Prostate gland (tissue), 2 donors: ENCODE measurements at regions not wholly inside any gene's neighbourhood (a gene's known extent, or its start where the extent isn't known, plus 50 kb on each side); places are given as distances from the start of the nearest gene placed in this dataset.

ENCODE experiments used
- POLR2A ChIP-seq: fragments of 450-650 bp; IDR thresholded peaks from one replicate; pipeline ENCODE4 v1.6.1; 2016; ENCODE audit warnings: antibody characterized with exemption, mild to moderate bottlenecking
- POLR2AphosphoS5 ChIP-seq: sonication (generic); formaldehyde crosslinking; IDR thresholded peaks from one replicate; pipeline ENCODE4 v1.6.1; 2017; ENCODE audit warnings: antibody characterized with exemption
- TF ChIP-seq, protein P1 (sequence below), 4 experiments: fragments of 200-600 bp in 2 of 4; fragments of 450-650 bp in 2 of 4; sonication (generic) in 2 of 4; IDR thresholded peaks; 1 replicate in 3 of 4; 2 replicates in 1 of 4; pipeline ENCODE4 v1.5.1; 2016 to 2019; ENCODE audit warnings: antibody characterized with exemption in 4 of 4, mild to moderate bottlenecking in 2 of 4, moderate library complexity in 2 of 4

DNA sequence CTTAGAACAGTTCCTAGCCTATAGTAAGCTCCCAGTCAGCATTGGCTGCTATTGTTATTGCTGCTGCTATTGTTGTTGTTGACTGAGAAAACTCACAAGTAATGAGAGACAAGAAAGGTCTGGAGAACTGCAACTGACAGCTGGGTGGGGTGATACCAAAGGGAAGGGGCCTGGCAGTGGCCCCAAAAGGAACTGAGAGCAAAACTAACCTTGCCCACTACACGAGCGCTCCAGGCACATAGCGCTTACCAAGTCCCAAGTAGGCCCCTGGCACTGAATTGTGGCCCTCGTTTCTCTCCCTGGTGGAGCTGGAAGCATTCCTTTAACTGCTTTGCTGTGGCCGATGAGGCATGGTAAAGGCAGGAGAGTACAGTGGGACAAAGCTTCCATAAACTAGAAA lies 59.7 kb downstream of the KCTD12 start:
- TF ChIP-seq, protein P1, sequence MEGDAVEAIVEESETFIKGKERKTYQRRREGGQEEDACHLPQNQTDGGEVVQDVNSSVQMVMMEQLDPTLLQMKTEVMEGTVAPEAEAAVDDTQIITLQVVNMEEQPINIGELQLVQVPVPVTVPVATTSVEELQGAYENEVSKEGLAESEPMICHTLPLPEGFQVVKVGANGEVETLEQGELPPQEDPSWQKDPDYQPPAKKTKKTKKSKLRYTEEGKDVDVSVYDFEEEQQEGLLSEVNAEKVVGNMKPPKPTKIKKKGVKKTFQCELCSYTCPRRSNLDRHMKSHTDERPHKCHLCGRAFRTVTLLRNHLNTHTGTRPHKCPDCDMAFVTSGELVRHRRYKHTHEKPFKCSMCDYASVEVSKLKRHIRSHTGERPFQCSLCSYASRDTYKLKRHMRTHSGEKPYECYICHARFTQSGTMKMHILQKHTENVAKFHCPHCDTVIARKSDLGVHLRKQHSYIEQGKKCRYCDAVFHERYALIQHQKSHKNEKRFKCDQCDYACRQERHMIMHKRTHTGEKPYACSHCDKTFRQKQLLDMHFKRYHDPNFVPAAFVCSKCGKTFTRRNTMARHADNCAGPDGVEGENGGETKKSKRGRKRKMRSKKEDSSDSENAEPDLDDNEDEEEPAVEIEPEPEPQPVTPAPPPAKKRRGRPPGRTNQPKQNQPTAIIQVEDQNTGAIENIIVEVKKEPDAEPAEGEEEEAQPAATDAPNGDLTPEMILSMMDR (IDR thresholded peaks at IDR 0.05): no peak
- TF ChIP-seq POLR2AphosphoS5 (no peak), POLR2A (no peak)
